LNCaP clone FGC (cell line): ENCODE measurements at regions not wholly inside any gene's neighbourhood (a gene's known extent, or its start where the extent isn't known, plus 50 kb on each side); places are given as distances from the start of the nearest gene placed in this dataset.

ENCODE experiments used
- DNase-seq: peaks from one replicate; pipeline ENCODE4 v3.0.0-alpha.2; 2011; ENCODE audit warnings: low read depth
- H3K4me3 ChIP-seq: 2 replicates; pipeline ENCODE4 v1.5.1; 2011; ENCODE audit warnings: mild to moderate bottlenecking, low read depth, low read length, control low read depth
- CTCF ChIP-seq: IDR thresholded peaks from 2 replicates; pipeline ENCODE4 v1.5.1; 2012; ENCODE audit warnings: mild to moderate bottlenecking; ENCODE audit not compliant: control insufficient read depth, insufficient read depth; ENCODE audit errors: extremely low read depth

- TF ChIP-seq CTCF, result no peak
- no peak overlapping the region for H3K4me3 ChIP-seq
- DNase-seq, result no peak
Observed at GRCh38 chr20:6845141-6845540, 77.7 kb downstream of the BMP2 start.

- no peak overlapping the region for H3K4me3 ChIP-seq
- TF ChIP-seq CTCF, result no peak
- DNase-seq, result no peak
Observed at GRCh38 chr20:6848041-6848440, 80.6 kb downstream of the BMP2 start.

- H3K4me3 ChIP-seq, result no peak overlapping the region
- no peak for TF ChIP-seq CTCF
- DNase-seq, result no peak
Observed at GRCh38 chr20:6848992-6849391, 81.5 kb downstream of the BMP2 start.

- no peak overlapping the region for H3K4me3 ChIP-seq
- no peak for TF ChIP-seq CTCF
- DNase-seq, result no peak
Observed at GRCh38 chr20:6851136-6851535, 83.7 kb downstream of the BMP2 start.

GRCh38 chr20:6852478-6852877, 85.0 kb downstream of the BMP2 start:
- TF ChIP-seq CTCF, result no peak
- DNase-seq, result no peak
- no peak overlapping the region for H3K4me3 ChIP-seq

GRCh38 chr20:6855104-6855503, 87.6 kb downstream of the BMP2 start:
- no peak for TF ChIP-seq CTCF
- DNase-seq, result no peak
- H3K4me3 ChIP-seq, result no peak overlapping the region

- no peak overlapping the region for H3K4me3 ChIP-seq
- DNase-seq, result no peak
- TF ChIP-seq CTCF, result no peak
Observed at GRCh38 chr20:6855796-6856195, 88.3 kb downstream of the BMP2 start.
